ENCODE measurements at regions not wholly inside any gene's neighbourhood (a gene's known extent, or its start where the extent isn't known, plus 50 kb on each side); places are given as distances from the start of the nearest gene placed in this dataset.

GRCh38 chr7:88437132-88437531 lies 130.4 kb upstream of the STEAP4 start:
- no peaks in the 10 kb centered on the region for H3K9me3 ChIP-seq (replicated peaks in 1 of 2; ENCODE audit: control insufficient read depth in 1 of 2, insufficient read depth in 1 of 2, low read length in 2 of 2)
- no peak overlapping the region for H2AFZ ChIP-seq (ENCODE audit: insufficient read depth, low read depth, low read length, poor library complexity, severe bottlenecking)
- Mint-ChIP-seq H3K9me3 (peaks cover 0 to 3% (median 2%) of the 10 kb centered on the region in 7 donors), H3K4me3 (no peak overlapping the region), H3K27ac (no peak overlapping the region), H3K4me1 (no peaks in the 10 kb centered on the region), H3K36me3 (no peaks in the 10 kb centered on the region), H3K27me3 (ENCODE audit: low read depth in 3 of 3) (no peaks in the 10 kb centered on the region)
- H3K9ac ChIP-seq (ENCODE audit: insufficient read depth, low read length, poor library complexity, severe bottlenecking) = no peak overlapping the region
- H3K36me3 ChIP-seq (replicated peaks in 1 of 2; ENCODE audit: control insufficient read depth in 1 of 2, insufficient read depth in 2 of 2, low read length in 2 of 2) = no peaks in the 10 kb centered on the region
- DNase-seq = no peak
- no peak overlapping the region for H3K4me3 ChIP-seq (replicated peaks in 1 of 3; ENCODE audit: low read depth in 2 of 3, low read length in 3 of 3)
- H3K27me3 ChIP-seq (ENCODE audit: control insufficient read depth in 2 of 2, insufficient read depth in 2 of 2, low read length in 2 of 2) = no peaks in the 10 kb centered on the region
- no peak for TF ChIP-seq CTCF (IDR thresholded peaks at IDR 0.05)
- H3K79me2 ChIP-seq (ENCODE audit: insufficient read depth, low read length) = no peaks in the 10 kb centered on the region
- intact Hi-C loops (cut with micrococcal nuclease) = no loop called here
- no peak overlapping the region for H3K27ac ChIP-seq (ENCODE audit: low read depth in 1 of 2, low read length in 2 of 2)
- H3K4me2 ChIP-seq (replicated peaks; ENCODE audit: extremely low read depth, low read length, poor library complexity, severe bottlenecking) = no peak overlapping the region
- H4K20me1 ChIP-seq (ENCODE audit: insufficient read depth, low read length) = no peaks in the 10 kb centered on the region
- H3K4me1 ChIP-seq (ENCODE audit: control insufficient read depth in 1 of 2, insufficient read depth in 2 of 2, low read length in 2 of 2) = no peaks in the 10 kb centered on the region

GRCh38 chr7:88432301-88432700 lies 125.6 kb upstream of the STEAP4 start:
- H3K36me3 ChIP-seq (replicated peaks in 1 of 2; ENCODE audit: control insufficient read depth in 1 of 2, insufficient read depth in 2 of 2, low read length in 2 of 2) = no peaks in the 10 kb centered on the region
- no peak overlapping the region for H3K27ac ChIP-seq (ENCODE audit: low read depth in 1 of 2, low read length in 2 of 2)
- intact Hi-C loops (cut with micrococcal nuclease) = no loop called here
- H3K4me1 ChIP-seq (ENCODE audit: control insufficient read depth in 1 of 2, insufficient read depth in 2 of 2, low read length in 2 of 2) = no peaks in the 10 kb centered on the region
- no peak overlapping the region for H3K4me3 ChIP-seq (replicated peaks in 1 of 3; ENCODE audit: low read depth in 2 of 3, low read length in 3 of 3)
- no CpG with 5 or more reads among the region's 2 CpGs for WGBS (ENCODE audit: insufficient coverage)
- Mint-ChIP-seq H3K9me3 (peaks cover 0 to 4% (median 0%) of the 10 kb centered on the region in 7 donors), H3K27ac (no peak overlapping the region), H3K4me3 (no peak overlapping the region), H3K4me1 (no peaks in the 10 kb centered on the region), H3K36me3 (no peaks in the 10 kb centered on the region), H3K27me3 (ENCODE audit: low read depth in 3 of 3) (peaks cover 0 to 2% (median 0%) of the 10 kb centered on the region in 3 donors)
- H3K27me3 ChIP-seq (ENCODE audit: control insufficient read depth in 2 of 2, insufficient read depth in 2 of 2, low read length in 2 of 2) = no peaks in the 10 kb centered on the region
- no peaks in the 10 kb centered on the region for H4K20me1 ChIP-seq (ENCODE audit: insufficient read depth, low read length)
- H2AFZ ChIP-seq (ENCODE audit: insufficient read depth, low read depth, low read length, poor library complexity, severe bottlenecking) = no peak overlapping the region
- TF ChIP-seq CTCF (IDR thresholded peaks at IDR 0.05) = no peak
- H3K9ac ChIP-seq (ENCODE audit: insufficient read depth, low read length, poor library complexity, severe bottlenecking) = no peak overlapping the region
- H3K4me2 ChIP-seq (replicated peaks; ENCODE audit: extremely low read depth, low read length, poor library complexity, severe bottlenecking) = no peak overlapping the region
- no peak for DNase-seq
- no peaks in the 10 kb centered on the region for H3K79me2 ChIP-seq (ENCODE audit: insufficient read depth, low read length)
- no peaks in the 10 kb centered on the region for H3K9me3 ChIP-seq (replicated peaks in 1 of 2; ENCODE audit: control insufficient read depth in 1 of 2, insufficient read depth in 1 of 2, low read length in 2 of 2)
